GM18951 (cell line): ENCODE measurements at regions not wholly inside any gene's neighbourhood (a gene's known extent, or its start where the extent isn't known, plus 50 kb on each side); places are given as distances from the start of the nearest gene placed in this dataset.

ENCODE experiments used
- POLR2A ChIP-seq: IDR thresholded peaks from 4 replicates; pipeline ENCODE4 v1.6.1; 2011; ENCODE audit warnings: mild to moderate bottlenecking; ENCODE audit not compliant: insufficient read length, insufficient read depth; ENCODE audit errors: extremely low read depth
- in situ Hi-C: fragments of 300-500 bp; cut with MboI; formaldehyde crosslinking; loops from one replicate; pipeline ENCODE4 v1.12.0; 2022; ENCODE audit warnings: low sequenced_read_pairs, mixed read lengths, inconsistent platforms; ENCODE audit not compliant: unreplicated experiment

- TF ChIP-seq POLR2A, result no peak
- in situ Hi-C loops, result no loop called here
Observed at GRCh38 chr4:123616951-123617461, 220.4 kb downstream of the SPRY1 start.

GRCh38 chr4:123617791-123618190 lies 221.2 kb downstream of the SPRY1 start:
- in situ Hi-C loops, result no loop called here
- TF ChIP-seq POLR2A, result no peak

- TF ChIP-seq POLR2A, result no peak
- in situ Hi-C loops, result no loop called here
Observed at GRCh38 chr4:123618606-123619005, 222.0 kb downstream of the SPRY1 start.

- TF ChIP-seq POLR2A, result no peak
- in situ Hi-C loops, result no loop called here
Observed at GRCh38 chr4:123619326-123619725, 222.7 kb downstream of the SPRY1 start.

- in situ Hi-C loops, result no loop called here
- no peak for TF ChIP-seq POLR2A
Observed at GRCh38 chr4:123619895-123620294, 223.3 kb downstream of the SPRY1 start.

- in situ Hi-C loops, result no loop called here
- TF ChIP-seq POLR2A, result no peak
Observed at GRCh38 chr4:123621072-123621705, 224.6 kb downstream of the SPRY1 start.

- no peak for TF ChIP-seq POLR2A
- in situ Hi-C loops, result no loop called here
Observed at GRCh38 chr4:123622572-123622971, 226.0 kb downstream of the SPRY1 start.

- in situ Hi-C loops, result no loop called here
- no peak for TF ChIP-seq POLR2A
Observed at GRCh38 chr4:123623611-123624010, 227.0 kb downstream of the SPRY1 start.

GRCh38 chr4:123624959-123625358 lies 228.4 kb downstream of the SPRY1 start:
- in situ Hi-C loops, result no loop called here
- TF ChIP-seq POLR2A, result no peak

GRCh38 chr4:123628288-123628687 lies 231.7 kb downstream of the SPRY1 start:
- no peak for TF ChIP-seq POLR2A

GRCh38 chr4:123631786-123632692 lies 235.4 kb downstream of the SPRY1 start:
- in situ Hi-C loops, result no loop called here
- no peak for TF ChIP-seq POLR2A

More at GRCh38 chr4:123628288-123628687, 231.7 kb downstream of the SPRY1 start:
- in situ Hi-C loops, result no loop called here

- no peak for TF ChIP-seq POLR2A
- in situ Hi-C loops, result no loop called here
Observed at GRCh38 chr4:123632693-123633030, 236.1 kb downstream of the SPRY1 start.

- in situ Hi-C loops, result no loop called here
- TF ChIP-seq POLR2A, result no peak
Observed at GRCh38 chr4:123638834-123639233, 242.2 kb downstream of the SPRY1 start.

- TF ChIP-seq POLR2A, result no peak
- in situ Hi-C loops, result no loop called here
Observed at GRCh38 chr4:123640271-123640670, 243.7 kb downstream of the SPRY1 start.
